Inflammatory macrophage treated with lipopolysaccharide for 4 hours (primary cell): ENCODE measurements at regions not wholly inside any gene's neighbourhood (a gene's known extent, or its start where the extent isn't known, plus 50 kb on each side); places are given as distances from the start of the nearest gene placed in this dataset.
A peak's percentile ranks its signal among the peaks of the same experiment; 100 is the strongest.
"Not testable (repeated sequence)": the region's sequence is repeated elsewhere in the genome, so short reads cannot be mapped to it uniquely, and the experiment has no call there.

Experiments used
- DNase-seq: peaks from one replicate; pipeline ENCODE4 v3.0.0-alpha.2; 2020

- DNase-seq, result peak; percentile 69
Observed at GRCh38 chr20:53855733-53856132, 214.7 kb downstream of the BCAS1 start.

DNA sequence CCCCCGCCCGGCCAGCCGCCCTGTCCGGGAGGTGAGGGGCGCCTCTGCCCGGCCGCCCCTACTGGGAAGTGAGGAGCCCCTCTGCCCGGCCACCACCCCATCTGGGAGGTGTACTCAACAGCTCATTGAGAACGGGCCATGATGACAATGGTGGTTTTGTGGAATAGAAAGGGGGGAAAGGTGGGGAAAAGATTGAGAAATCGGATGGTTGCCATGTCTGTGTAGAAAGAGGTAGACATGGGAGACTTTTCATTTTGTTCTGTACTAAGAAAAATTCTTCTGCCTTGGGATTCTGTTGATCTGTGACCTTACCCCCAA lies 215.8 kb downstream of the BCAS1 start:
- not testable (repeated sequence) for DNase-seq

DNA sequence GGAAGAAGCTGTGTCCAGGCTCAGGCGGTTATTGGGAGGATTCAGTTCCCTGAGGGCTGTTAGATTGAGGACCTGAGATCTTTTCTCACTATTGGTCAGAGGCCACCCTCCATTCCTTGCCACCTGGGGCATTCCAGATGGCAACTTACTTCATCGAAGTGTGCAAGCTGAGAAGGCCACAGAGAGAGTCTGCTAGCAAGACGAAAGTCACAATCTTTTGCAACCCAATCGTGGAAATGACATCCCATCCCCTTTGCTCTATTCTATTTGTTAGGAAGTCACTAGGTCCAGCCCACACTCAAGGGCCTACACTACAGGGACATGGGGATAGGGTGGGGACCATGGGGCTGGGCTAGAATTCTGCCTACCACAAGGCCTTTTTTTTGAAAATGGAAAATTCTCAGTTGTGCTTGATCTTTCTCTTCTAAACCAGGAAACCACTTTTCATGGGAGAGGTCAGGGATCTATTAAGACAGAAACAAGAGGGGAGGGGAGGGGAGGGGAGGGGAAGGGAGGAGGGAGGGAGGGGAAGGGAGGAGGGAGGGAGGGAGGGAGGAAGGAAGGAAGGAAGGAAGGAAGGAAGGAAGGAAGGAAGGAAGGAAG lies 217.2 kb downstream of the BCAS1 start:
- peak; percentile 36 for DNase-seq

- no peak for DNase-seq
Observed at GRCh38 chr20:53852691-53853090, 217.7 kb downstream of the BCAS1 start.

DNA sequence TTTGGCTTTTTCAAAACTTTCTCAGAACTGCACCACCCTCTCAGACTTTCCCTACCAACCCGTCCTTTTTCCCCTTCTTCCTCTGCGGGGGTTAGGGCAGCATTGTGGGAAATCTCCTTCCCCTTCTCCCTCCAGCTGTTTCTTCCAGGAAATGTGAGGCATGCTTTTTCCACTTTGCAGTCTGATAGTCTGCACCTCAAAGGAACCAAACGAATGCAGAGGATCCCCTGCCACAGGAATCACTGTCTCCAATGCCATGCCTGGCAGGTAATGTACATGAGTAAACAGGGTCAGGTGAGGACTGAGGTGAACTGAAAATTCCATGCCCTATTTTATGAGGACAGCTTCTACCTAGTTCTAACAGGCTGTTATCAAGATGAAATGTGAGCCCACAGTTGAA lies 218.4 kb downstream of the BCAS1 start:
- DNase-seq, result no peak

DNA sequence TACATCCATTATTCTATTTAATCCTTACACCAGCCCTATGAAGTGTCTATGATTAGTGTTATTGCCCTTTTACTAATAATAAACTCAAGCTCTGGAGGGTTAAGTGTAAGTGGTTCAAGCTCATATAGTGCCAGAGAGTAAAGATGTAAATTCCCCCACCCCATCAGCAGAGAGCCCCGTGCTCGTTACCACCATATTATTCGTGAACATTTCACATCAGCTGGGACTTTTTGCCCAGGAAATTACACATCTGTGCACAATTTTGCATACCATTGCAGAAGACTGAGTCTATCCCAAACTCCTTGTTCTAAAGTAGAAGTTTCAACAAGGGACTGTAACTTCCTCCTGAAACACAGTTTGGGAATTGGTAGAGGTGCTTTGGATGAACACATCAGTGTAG lies 220.1 kb downstream of the BCAS1 start:
- peak; percentile 41 for DNase-seq

DNA sequence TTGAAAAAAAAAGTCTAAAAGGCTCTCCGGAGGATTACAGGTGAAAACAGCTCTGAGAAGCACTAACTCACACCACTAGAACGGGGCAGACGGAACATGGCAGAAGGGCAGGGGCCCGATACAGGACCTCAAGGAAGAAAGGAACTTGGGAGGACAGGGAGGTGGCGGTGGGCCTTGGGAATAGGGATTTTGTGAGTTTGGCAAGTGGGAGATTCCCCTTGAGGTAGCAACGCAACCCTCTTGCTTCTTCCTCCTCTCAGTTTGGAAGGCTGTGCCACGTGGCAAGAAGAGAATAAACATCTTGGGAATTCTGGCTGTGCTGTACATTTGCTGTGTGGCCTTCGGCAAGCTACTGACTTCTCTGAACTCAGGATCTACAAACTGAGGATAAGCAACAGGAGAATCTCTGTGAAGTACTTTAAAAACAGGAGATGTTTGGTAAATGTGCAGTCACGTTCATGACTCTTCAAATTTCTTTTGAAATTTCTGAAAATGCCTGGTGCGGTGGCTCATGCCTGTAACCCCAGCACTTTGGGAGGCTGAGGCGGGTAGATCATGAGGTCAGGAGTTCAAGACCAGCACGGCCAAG lies 220.8 kb downstream of the BCAS1 start:
- no peak for DNase-seq

GRCh38 chr20:53848304-53848703 lies 222.1 kb downstream of the BCAS1 start:
- no peak for DNase-seq

- peak; percentile 72 for DNase-seq
Observed at GRCh38 chr20:53847837-53848170, 222.6 kb downstream of the BCAS1 start.

- DNase-seq, result peak; percentile 78
Observed at GRCh38 chr20:53847139-53847836, 223.1 kb downstream of the BCAS1 start.

DNA sequence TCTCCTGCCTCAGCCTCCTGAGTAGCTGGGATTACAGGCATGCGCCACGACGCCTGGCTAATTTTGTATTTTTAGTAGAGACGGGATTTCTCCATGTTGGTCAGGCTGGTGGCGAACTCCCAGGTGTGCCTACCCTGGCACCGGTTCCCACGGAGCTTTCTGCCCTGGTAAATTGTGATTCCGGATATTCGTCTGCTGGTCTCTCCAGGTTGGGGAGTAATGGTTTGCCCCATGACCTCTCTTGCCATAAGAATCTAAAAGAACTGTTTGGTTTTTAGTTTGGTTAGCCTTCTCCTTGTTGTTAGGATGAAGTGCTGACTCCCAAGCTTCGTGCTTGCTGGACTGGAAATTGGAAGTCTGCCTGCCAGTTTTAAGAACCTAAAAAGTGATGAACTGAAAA lies 223.8 kb downstream of the BCAS1 start:
- no peak for DNase-seq

GRCh38 chr20:53845980-53846379 lies 224.4 kb downstream of the BCAS1 start:
- no peak for DNase-seq

- DNase-seq, result no peak
Observed at GRCh38 chr20:53844259-53844658, 226.1 kb downstream of the BCAS1 start.

DNA sequence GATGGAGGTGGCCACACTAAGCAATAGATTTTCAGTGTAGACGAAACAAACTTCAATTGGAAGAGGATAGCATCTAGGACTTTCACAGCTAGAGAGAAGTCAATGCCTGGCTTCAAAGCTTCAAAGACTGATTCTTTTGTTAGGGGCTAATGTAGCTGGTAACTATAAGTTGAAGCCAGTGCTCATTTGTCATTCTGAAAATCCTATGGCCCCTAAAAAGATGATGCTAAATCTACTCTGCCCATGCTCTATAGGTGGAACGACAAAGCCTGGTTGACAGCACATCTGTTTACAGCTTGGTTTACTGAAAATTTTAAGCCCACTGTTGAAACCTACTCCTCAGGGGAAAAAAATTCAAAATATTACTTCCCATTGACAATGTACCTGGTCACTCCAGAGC lies 226.7 kb downstream of the BCAS1 start:
- DNase-seq, result no peak

DNA sequence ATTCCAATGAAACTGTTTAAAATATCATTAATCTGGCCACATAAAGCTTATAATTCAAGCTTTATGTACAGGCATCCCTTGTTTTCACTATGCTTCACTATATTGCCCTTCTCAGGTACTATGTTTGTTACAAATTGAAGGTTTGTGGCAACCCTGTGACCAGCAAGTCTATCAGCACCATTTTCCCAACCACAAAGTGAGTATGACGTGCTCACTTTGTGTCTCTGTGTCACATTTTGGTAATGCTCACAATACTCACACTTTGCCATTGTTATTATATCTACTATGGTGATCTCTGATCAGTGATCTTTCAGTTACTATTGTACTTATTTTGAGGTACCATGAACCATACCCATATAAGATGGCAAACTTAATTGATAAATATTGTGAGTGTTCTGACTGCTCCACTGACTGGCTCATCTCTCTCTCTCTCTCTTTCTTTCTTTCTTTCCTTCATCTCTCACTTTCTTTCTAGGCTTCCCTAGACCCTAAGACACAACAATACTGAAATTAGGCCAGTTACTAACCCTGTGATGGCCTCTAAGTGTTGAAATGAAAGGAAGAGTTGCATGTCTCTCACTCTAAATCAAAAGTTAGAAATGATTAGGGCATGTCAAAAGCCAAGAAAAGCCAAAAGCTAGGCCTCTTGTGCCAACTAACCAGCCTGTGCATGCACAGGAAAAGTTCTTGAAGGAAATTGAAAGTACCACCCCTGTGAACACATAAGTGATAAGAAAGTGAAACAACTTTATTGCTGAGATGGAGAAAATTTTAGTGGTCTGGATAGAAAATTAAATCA lies 227.9 kb downstream of the BCAS1 start:
- peak; percentile 64 for DNase-seq

DNA sequence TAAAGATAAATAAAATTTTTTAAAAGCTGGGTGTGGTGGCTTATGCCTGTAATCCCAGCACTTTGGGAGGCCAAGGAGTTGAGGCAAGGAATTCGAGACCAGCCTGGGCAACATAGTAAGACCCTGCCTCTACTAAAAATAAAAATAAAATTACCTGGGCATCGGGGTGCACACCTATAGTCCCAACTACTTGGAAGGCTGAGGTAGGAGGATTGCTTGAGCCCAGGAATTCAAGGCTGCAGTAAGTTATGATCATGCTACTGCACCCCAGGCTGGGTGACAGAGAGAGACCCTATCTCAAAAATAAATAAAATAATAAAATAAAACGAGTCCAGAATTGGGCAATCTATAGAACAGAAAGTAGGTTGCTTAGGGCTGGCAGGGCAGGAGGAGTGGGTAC lies 228.7 kb downstream of the BCAS1 start:
- no peak for DNase-seq

DNA sequence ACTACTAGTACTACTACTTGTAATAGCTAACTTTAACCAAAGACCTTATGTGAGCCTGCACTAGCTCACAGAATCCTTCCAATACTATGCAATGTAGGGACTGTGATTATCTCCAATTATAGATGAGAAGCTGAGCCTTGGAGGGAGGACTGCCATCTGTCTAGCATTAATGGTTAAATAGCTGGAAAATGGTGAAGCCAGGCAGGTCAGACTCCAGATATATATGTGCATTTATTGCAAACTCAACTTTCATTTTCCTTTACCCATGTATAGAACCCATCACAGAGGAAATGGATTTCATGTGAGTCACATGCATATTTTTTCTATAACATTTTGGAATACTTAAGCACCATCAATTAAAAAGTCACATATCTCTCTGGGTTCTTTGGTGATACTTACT lies 229.9 kb downstream of the BCAS1 start:
- peak; percentile 34 for DNase-seq

- peak; percentile 36 for DNase-seq
Observed at GRCh38 chr20:53839423-53840176, 230.8 kb downstream of the BCAS1 start.

GRCh38 chr20:53838311-53838868 lies 232.0 kb downstream of the BCAS1 start:
- DNase-seq, result no peak

DNA sequence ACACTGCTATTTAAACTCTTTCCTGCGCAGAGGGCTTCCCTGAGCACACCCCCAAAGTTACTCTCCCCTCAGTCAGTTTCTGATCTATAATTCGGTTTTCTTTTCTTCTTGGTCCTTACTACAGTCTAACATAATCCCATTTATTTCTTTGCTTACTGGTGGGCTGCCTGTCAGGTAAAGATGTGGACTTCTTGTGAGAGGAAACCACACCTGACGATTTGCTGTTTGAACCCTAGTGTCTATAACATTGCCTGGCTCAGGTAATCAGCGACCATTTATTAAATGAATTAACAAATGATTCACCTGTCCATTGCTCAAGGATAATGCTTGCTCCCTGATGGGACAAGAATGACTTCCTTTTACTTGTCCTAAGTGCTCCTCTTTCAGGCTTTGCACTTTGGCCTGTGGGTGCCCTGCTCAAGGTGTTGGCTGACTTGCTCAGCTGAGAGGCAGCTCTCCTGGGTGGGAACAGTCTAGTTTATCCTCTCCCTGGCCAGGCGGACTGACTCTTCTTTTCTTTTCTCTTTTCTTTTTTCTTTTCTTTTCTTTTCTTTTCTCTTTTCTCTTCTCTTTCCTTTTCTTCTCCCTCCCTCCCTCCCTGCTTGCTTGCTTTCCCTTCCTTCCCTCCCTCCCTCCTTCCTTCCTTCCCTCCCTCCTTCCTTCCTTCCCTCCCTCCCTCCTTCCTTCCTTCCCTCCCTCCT lies 233.1 kb downstream of the BCAS1 start:
- DNase-seq, result no peak

GRCh38 chr20:53834749-53835148 lies 235.6 kb downstream of the BCAS1 start:
- DNase-seq, result no peak

- no peak for DNase-seq
Observed at GRCh38 chr20:53834062-53834442, 236.3 kb downstream of the BCAS1 start.
